OCI-LY7 (cell line): ENCODE measurements at regions not wholly inside any gene's neighbourhood (a gene's known extent, or its start where the extent isn't known, plus 50 kb on each side); places are given as distances from the start of the nearest gene placed in this dataset.

Experiments
- EZH2phosphoT487 ChIP-seq: fragments of 200-600 bp; sonication (generic); IDR thresholded peaks from 2 replicates; pipeline ENCODE4 v1.6.1; 2018; ENCODE audit warnings: low read depth, borderline replicate concordance, mild to moderate bottlenecking, mixed run types, antibody characterized with exemption, low read length, moderate library complexity, mixed read lengths
- TF ChIP-seq, protein P1 (sequence below): fragments of 200-600 bp; sonication (generic); conservative IDR thresholded peaks from 2 replicates; pipeline ENCODE4 v1.5.1; 2014; ENCODE audit warnings: mild to moderate bottlenecking, antibody characterized with exemption, low read length, moderate library complexity, mixed read lengths

- TF ChIP-seq, protein P1, sequence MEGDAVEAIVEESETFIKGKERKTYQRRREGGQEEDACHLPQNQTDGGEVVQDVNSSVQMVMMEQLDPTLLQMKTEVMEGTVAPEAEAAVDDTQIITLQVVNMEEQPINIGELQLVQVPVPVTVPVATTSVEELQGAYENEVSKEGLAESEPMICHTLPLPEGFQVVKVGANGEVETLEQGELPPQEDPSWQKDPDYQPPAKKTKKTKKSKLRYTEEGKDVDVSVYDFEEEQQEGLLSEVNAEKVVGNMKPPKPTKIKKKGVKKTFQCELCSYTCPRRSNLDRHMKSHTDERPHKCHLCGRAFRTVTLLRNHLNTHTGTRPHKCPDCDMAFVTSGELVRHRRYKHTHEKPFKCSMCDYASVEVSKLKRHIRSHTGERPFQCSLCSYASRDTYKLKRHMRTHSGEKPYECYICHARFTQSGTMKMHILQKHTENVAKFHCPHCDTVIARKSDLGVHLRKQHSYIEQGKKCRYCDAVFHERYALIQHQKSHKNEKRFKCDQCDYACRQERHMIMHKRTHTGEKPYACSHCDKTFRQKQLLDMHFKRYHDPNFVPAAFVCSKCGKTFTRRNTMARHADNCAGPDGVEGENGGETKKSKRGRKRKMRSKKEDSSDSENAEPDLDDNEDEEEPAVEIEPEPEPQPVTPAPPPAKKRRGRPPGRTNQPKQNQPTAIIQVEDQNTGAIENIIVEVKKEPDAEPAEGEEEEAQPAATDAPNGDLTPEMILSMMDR, result no peak
- TF ChIP-seq EZH2phosphoT487, result no peak
Measured at GRCh38 chr4:141810712-141811375, 174.5 kb downstream of the IL15 start.
